GM21423 (cell line): ENCODE measurements at regions not wholly inside any gene's neighbourhood (a gene's known extent, or its start where the extent isn't known, plus 50 kb on each side); places are given as distances from the start of the nearest gene placed in this dataset.

ENCODE experiments used
- ATAC-seq: cut with Tn5 transposase; IDR thresholded peaks from one replicate; pipeline ENCODE4 v1.9.1; 2021; ENCODE audit warnings: mild to moderate bottlenecking, moderate library complexity; ENCODE audit not compliant: unreplicated experiment

DNA sequence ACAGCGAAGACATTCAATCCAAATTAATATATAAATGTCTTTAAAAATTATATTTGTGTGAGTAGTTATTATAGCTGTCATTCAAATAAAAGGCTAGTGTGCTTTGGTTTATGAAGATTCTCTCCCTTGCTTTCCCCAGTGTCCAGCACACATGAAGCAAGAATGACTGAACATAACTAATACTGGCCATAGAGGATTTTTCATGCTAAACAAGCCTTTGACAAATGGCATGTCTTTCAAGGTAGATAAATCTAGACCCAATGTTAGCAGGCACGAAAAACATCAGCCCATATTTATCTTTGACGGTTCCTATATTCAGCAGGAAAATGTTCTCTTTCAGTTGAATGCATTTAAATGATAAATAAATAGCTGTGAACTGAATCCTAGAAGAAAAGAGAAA is 1234.4 kb downstream of the EPHA7 start:
- no peak for ATAC-seq

DNA sequence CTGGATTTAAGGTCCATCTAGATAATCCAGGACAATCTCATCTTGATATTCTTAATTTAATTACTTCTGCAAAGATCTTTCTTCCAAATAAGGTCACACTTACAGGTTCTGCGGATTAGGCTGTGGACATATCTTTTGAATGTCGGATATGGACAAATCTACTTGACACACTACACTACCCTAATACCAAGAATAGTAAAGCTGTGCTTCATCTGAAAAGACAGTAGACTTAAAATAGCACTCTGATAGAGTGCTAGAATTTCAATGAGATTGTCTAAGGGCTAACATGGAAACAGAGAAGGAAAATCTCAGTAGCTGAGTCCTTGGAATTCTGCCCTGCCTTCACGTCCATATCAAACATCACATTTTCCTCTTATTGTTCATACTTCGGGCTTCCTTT is 1238.0 kb downstream of the EPHA7 start:
- ATAC-seq = no peak

DNA sequence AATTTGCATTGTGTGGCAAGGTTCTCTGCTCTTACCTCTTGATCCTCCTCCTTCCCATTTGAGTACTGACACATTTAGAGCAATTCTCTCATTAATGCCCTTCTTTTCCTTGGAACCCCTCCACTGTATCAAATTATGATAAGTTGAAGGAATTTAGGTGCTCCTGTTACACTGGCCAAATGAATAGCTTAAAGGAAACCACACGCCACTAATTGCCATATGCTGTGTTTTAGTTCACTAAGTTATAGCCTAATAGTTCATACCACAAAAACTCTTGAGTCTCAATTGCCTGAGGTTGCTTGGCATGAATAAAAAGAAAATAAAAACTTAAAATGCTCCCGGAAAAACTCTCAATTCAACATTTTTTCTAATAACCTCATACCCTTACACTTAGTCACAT is 1239.3 kb downstream of the EPHA7 start:
- no peak for ATAC-seq

DNA sequence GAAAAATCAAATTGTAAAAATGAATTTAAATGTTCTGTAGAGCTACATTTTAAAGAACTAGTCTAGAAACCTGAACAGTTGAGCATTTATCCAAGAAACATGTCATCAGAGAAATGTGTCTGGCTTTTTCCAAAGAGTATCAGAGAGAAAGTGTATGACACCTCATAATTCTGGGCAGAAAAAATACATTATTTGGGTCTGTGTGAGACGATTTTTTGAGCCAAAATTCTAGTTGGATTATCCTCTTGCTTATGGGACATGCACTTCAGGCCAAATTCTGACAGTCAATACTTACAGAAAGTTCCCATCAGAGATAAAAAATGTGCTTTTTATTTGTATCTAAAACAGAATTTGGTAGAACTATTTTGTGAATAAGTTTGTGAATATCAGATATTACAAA is 1242.7 kb downstream of the EPHA7 start:
- no peak for ATAC-seq

DNA sequence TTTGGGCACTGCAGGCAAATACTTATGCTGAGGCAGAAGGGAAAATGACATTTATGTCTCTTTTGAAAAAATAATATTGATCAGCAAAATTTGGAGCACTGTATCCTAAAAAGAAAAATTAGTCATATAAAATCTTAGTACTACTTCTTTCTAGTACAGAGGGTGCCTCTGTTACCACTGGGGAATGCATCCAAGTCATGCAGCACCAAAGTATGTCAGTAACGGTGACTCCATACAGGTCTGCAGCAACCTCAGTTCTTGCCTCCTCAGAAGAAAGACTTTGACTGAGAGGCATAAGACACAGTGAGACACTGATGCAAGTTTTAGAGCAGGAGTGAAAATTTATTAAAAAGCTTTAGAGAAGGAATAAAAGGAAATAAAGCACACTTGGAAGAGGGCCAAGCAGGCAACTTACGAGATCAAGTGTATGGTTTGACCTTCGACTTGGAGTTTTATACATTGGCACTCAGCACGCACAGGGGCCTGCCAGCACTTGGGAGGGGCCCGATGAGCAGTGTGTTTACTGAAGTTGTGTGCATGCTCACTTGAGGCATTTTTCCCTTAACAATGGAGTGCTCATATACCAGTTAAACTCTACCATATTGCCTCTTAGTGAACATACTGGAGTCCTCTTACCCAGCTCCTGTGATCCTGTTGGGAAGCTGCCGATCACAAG is 1244.8 kb downstream of the EPHA7 start:
- ATAC-seq = no peak

DNA sequence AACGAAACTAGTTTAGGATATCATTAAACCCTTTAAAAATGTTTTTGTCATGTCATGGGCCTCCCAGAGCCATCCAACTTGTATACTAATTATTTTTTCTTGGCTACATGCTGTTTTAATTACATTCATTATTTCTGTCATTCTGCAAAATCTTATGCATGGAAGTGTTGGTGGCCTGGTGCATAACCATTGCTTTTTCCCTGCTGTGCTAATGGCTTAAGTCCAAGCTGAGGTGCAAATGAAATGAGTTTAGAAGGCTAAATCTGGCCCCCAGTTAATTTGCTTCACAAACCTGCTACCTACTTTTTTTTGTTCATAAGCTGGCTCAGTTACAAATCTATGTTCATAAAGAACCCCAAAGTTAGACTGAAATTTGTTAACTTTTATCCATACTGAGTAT is 1249.9 kb downstream of the EPHA7 start:
- no peak for ATAC-seq

DNA sequence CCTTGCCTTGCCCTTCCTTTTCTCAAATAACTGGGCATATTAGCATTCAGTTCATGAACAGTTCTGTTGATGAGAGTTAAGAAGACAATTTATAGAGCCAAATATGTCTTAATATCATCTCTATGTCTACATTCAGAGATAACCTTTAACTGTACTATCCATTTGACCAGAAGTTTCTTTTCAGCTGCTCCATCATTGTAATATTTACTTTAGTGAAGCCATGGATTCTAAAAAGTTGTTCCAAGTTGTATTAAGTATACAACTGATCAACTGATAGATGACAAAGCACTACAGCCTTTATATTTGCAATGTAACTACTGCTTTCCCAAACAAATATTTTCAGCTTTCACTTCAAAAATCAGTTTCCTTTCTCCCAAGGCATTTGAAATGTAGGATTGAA is 1252.7 kb downstream of the EPHA7 start:
- ATAC-seq = no peak

DNA sequence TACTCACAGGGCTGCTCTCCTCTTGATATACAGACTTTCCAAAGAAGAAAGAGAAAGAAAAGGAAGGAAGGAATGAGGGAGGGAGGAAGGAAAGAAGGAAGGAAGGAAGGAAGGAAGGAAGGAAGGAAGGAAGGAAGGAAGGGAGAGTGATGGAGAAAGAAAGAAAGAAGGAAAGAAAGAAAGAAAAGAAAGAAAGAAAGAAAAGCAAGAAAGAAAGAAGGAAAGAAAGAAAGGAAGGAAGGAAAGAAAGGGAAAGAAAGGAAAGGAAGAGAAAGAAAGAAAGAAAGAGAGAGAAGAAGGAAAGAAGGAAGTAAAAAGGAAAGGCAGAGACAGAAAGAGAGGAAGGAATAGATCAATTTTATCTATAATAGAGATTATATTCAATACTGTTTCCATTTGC is 1257.4 kb downstream of the EPHA7 start:
- no peak for ATAC-seq

DNA sequence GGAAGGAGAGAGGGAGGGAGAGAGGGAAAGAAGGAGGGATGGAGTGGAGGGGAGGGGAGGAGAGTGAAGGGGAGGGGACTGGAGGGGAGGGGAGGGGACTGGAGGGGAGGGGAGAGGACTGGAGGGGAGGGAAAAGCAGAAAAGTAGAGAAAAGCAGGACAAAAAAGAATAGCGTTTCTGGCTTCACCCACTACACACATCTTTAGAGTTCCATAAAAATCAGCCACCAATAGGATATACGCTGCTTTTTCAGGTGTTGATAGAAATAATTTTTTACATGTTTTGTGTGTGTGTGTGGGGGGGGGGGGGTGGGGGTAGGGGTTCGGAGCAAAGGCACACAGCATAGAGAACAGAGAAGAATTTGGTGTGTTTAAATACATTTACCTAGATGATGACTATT is 1259.1 kb downstream of the EPHA7 start:
- ATAC-seq = no peak

DNA sequence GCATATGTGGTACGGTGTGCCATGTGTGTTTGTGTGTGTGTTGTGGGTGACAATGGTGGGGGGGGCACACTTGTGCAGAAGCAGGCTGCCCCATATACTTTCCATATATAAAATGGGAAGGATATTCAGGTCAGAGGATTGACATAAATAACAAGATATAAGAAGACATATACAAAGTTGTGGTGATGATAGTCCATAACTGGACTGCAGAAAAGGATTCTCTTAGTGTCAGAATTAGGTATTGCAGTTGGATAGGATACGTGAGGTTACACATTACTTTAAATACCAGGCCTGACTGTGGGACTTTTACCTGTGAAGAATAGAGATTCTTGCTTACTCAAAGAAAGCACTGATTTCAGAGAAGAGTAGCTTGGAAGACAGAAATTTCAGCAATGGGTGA is 1260.3 kb downstream of the EPHA7 start:
- ATAC-seq = no peak

DNA sequence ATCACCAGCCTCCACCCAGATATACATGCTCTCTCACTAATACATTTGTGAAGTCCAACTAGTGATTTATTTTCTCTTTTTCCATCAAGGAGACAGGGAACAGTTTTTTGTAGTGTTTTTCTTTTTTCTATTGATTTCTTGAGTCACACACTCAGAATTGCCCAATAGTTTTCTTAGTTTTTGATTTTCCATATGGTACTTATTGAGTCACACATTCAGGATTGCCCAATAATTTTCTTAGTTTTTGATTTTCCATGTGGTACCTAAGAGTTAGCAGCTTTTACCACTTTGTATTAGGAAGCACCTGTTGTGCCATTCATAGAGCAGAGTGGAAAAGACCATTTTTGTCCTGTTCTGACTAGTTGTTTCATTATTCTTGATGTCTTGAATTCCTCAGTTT is 1268.8 kb downstream of the EPHA7 start:
- no peak for ATAC-seq

DNA sequence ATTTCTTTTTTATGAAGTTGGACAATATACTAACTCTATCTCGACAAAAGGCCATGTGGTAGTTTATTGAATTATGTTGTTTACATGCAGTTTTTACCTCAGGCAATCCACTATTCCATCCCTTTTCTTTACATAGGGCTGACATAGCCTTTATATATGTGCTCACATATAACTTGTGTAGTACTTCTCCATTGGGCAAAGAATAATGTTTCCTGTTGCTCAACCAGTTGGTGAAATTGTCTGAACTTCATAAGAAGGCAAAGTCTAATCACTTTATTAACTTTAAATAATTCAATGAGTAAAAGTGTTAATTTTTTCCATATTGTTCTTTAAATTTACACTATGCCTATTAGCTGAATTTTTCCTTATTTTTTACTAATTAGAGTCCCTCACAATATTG is 1272.1 kb downstream of the EPHA7 start:
- no peak for ATAC-seq

DNA sequence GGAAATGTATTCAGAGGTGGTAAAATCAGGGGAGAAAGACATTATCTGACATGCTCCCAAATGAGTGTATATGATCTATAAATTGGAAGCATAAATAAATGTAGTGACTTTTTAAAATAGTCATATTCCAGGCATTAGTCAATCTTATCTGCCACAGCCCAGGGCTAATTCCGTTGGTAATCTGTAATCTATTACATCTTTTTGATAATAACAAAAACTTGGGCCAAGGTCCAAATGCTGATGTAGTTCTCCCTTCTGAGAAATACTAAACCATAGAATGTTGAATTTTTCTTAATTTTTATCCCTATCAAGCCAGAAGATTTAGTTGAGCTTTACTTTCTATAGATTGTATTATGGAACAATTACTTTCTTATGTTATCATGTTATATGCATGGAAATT is 1279.8 kb downstream of the EPHA7 start:
- no peak for ATAC-seq

DNA sequence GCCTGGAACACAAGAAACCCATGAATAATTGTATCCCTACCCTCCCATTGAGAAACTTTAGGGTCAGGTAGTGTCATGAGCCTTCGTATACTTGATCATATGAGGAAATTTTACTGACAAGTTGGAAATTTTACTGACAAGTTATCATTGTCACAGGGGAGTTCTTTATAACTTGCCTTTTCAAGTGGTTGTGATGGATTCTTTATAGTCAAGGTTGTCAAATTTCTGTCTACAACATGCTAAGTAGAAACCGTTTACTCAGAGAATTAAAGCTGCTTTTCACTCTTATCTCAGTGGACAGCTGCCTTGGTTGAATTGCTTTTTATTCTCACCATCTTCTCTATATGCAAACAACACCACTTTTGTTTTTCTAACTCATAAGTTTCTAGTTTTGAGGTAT is 1286.4 kb downstream of the EPHA7 start:
- ATAC-seq = no peak

DNA sequence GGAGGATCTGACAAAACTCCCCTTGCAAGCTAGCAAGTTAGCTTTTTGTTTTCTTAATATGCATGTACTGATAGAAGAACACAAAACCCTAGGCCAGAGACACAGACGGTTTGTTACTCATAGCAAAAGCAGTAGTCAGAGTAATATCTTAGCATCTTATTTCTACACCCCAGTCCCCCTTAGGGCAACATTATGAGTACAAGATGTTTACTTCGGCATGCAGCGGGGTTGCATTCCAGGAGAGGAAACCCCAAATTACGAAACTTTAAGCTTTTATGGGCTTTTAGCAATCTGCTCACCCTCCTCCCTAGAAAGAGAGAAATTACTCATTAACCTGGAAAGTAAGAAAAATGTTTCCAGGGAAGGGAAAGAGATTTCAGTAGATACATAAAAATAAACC is 1286.9 kb downstream of the EPHA7 start:
- no peak for ATAC-seq

DNA sequence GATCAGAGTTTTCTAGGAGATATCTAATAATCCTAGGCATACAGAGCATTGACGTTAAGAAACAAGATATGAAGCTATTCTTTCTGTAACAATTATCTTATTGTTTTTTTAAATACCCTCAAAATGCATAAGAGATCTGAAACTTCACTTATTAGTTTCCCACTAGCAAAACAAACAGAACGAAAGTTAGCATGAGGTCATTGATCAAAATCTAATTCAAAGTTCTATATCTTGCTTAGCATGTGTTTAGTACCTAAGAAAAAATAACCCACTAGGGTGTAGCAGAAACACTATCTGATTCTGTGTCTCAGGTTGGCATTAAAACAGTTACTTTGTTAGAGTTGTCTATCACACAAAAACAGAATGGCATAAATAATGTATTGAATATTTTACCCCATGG is 1288.4 kb downstream of the EPHA7 start:
- no peak for ATAC-seq

DNA sequence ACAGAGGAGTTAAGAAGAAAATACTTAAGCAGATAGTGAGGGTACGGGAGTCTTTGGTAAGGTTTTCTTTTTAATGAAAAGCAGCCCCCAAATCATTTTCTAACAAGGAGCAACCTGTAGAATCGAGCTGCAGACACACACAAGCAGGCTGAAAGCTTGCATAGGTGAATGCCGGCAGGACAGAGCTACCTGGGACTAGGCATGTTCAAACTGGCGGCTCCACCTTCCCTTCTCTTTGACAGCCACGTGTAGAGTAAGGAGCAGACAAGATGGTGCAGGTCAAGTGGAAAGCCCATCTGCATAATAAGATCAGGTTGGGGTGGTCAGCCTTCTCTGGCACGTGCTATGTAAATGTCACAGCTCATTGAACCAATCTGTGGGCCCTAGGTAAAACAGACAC is 1292.4 kb downstream of the EPHA7 start:
- ATAC-seq = no peak

DNA sequence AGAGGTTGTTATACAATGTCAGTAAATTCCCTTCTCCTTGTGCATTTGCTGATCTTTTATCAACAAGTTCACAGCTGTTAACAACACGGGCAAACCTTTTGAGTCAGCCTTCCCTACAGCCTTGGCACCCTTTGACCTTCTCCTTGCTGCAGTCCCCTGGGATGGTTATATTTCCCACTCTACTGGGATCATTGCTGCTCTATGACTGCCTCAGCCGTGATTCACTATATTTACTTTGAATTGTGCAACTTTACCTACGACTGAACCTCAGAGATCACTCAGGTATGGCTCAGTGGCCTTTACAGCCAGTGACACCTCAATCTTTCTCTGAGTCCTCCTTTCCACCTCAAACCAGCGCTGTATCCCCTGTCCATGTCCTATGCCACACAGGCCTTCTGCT is 1293.3 kb downstream of the EPHA7 start:
- ATAC-seq = no peak

DNA sequence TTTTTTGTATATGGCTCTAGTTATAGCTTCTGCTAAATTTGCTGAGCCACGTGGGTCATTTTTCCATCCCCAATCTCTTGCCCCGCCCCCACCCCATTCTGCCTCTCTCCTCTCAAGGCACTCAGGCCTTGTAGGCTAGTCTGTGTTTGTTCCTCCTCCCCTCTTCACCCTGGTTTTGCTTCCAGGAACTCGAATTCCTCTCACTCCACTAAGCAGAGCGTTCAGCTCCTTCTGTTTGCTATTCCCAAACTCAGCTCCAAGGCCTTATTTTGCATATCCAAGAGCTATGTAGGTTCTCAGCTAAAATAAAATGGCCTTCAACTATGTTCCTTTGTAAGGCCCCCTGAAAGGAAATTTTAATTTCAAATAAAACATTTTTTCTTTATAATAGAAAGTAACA is 1293.7 kb downstream of the EPHA7 start:
- no peak for ATAC-seq

DNA sequence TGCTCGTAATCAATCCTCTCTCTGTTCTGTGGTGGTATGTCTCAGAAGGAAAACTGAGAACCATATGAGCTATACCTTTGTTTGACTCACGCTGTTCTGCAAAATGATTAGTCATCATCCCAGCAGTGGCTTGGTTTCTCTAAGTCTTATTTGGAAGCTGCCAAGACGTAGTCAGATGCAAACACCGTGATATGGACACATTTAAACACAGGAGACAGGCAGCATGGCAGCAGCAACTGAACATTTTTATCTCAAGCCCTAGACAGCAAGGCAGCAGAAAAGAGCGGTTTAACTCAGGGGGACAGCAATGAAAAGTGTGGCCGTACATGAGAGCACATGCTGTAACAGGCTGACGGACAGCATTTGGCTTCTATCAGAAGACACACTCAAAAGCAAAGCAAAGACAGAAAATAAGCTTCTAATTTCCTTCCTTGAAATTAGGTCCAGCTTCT is 1295.1 kb downstream of the EPHA7 start:
- ATAC-seq = no peak

DNA sequence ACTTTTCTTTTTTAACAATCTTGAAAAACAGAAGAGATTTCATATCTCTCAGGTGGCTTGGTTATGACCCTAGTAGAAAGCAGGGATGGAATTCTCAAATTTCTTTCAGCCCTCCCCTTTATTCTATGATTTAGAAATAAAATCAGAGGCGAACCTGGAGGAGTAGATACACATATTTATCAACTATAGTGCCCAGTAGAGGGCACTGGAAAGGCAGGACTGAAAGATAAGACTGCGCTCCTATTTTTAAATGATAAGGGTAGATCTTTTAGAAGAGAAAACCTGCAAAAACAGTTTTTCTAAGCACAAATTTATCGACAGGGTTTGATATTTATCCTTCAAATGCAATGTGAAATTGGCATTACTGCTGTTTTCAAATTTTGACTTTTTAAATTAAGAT is 1296.6 kb downstream of the EPHA7 start:
- ATAC-seq = no peak

DNA sequence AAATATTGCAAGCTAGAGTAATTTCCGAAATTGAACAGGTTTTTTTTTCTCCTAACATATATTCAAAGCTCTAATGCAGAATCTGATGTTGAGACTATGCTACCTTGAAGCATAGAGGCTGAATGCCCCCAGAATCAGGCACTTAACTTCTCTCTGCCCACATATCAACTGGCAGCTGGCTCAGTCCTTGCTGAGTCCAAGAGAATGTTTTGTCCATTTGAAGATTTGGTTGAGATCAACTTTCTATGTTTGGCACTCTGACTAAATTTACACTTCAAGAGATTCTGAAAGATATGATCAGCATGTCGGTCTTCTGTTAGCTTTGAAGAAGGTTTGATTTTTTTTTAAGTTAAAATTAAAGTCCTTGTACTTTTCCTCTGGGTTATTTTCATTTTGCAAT is 1298.1 kb downstream of the EPHA7 start:
- no peak for ATAC-seq

DNA sequence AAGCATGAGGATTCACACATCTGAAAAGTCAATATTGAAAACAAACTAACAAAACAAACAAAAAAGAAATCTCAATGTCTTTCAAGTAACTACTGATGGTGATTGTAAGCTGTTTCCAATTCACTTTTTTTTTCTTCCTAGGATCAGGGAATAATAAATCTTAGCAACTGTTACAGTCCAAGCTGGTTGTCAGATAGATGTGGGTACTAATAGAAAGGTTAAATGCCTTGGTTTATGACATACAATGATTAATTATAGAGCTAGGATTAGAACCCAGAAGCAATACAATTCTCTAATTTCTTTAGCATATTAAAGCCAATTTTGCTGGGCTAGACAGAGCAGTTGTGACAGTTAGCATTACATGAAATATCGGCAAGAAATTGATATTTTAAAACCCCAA is 1301.6 kb downstream of the EPHA7 start:
- ATAC-seq = no peak

DNA sequence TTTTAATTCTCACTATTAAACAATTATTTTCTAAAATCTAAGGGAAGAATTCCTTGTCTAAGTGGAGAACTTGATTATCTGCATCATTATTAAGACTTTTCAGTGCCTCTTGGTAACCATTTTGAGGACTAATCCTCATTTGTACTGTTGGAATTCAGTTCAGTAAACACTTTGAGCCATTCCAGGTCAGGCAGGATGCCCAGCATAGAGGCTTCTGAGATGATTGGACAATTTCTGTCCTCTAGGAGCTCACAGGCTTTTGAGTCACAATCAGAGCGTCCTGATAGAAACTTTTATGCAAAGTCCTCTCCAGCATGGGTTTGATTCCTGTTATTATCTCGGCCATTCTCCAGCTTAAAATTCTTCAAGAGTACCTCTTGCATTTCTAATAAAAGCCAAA is 1304.6 kb downstream of the EPHA7 start:
- no peak for ATAC-seq
